GM19240 (cell line): ENCODE measurements at regions not wholly inside any gene's neighbourhood (a gene's known extent, or its start where the extent isn't known, plus 50 kb on each side); places are given as distances from the start of the nearest gene placed in this dataset.
"Not testable (repeated sequence)": the region's sequence is repeated elsewhere in the genome, so short reads cannot be mapped to it uniquely, and the experiment has no call there.

Source experiments
- DNase-seq: peaks from one replicate; pipeline ENCODE4 v3.0.0; 2011; ENCODE audit warnings: low spot score; ENCODE audit not compliant: insufficient read length

DNA sequence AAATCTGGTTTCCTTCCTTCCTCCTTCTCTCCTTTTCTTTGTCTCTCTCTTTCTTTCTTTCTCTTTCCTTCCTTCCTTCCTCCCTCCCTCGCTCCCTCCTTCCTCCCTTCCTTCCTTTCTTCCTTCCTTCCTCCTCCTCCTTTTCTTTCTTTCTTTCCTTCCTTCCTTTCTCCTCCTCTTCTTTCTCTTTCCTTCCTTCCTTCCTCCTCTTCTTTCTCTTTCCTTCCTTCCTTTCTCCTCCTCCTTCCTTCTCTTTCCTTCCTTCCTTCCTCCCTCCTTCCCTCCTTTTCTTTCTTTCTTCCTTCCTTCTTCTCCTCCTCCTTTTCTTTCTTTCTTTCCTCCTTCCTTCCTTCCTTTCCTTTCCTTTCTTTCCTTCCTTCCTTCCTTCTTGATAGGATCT lies 61.2 kb downstream of the VIP start:
- DNase-seq, result no peak

DNA sequence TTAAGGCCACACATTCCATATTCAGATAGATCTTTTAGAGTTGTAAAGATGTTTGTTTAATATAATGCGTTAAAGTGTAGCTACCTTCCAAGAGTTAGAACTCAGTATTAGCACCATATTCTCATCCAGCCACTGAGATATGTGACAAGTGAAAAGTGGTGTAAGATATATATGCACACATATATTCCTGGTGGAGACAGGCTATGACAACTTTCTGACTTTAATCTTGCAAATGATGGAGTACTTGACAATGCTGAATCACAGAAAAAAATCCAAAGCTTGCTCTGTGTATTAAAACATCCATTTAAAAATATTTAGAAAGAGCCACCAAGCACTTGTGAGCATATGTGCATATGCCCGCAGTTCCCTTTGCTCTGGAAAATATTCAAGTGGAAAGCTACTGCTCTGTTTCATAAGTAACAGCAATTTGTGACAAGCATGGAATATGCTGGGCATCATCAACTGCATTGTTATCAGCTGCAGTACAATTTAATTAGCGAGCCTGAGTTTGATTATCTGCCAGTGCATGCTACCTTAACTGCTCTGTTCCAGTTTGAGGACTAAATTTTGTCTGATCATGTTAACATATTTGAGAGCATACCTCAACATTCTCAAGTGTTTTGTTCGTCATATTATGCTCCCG lies 64.8 kb downstream of the VIP start:
- no peak for DNase-seq

DNA sequence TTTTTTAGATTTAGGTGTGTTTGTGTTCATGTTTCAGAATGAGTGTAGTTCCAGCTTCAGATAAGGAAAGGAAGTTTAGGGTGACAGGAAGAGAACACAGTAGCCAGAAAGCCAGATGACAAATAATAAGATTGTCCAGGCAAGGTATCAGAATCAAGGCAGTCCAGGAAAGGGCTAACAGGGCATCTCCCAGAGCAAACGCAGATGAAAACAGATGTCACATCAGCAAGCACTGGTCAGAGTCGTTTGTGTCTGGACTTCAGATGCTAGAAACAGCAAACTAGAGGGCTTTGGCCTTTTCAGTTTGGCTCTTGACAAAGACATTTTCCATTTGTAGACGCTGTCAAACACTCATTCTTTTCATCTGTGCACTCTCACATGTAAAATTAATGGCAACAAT lies 65.5 kb downstream of the VIP start:
- DNase-seq, result no peak

DNA sequence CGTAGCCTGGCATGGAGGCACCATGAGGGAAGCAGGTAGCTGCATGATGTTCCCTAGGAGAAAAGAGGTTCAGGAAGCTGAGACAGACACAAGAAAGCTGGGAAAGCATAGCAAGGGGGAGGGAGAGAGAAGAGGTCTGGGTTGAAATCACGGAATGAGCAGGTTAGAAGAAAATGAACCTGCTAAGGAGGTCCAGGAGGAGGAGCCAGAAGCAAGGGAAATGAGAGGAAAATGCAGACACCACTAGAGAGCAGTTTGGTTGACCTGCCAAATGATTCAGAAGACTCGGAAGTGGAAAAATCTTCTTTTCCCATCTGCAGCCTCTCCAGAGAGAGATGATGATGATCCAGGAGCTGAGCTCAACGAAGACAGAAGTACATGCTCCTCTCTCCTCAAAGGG lies 70.9 kb downstream of the VIP start:
- DNase-seq, result no peak

DNA sequence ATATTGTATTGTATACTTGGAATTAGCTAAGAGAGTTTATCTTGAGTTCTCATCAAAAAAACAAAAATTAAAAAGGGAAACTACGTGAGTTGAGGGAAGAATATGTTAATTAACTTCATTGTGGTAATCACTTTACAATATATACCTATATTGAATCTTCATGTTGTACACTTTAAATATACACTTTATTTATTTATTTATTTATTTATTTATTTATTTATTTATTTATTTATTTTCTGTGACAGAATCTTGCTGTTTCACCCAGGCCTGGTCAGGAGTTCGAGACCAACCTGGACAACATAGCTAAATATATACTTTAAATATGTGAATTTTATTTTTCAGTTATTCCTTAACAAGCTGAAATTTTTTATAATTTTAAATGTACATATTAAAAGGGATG lies 74.1 kb downstream of the VIP start:
- no peak for DNase-seq

DNA sequence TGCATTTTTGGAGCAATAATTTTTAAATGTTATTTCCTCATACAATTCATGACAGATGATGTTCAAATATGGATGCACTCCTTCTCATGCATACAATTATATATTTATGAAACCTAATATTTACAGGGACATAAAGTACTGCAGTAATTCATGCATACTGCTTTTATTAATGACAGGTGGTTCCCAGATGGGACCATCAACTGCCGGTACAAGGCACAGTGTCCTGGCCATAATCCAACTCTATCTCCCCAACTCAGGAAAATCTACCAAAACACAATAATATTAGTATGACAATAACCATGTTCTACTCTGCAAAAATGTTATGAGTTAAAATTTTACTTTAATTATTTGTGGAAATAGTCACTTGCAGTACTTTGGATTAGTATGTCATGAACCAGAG lies 77.8 kb downstream of the VIP start:
- DNase-seq, result no peak

DNA sequence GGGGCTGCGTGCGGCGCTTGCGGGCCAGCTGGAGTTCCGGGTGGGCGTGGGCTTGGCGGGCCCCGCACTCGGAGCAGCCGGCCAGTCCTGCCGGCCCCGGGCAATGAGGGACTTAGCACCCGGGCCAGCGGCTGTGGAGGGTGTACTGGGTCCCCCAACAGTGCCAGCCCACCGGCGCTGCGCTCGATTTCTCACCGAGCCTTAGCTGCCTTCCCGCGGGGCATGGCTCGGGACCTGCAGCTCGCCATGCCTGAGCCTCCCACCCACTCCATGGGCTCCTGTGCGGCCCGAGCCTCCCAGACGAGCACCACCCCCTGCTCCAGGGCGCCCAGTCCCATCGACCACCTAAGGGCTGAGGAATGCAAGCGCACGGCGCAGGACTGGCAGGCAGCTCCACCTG lies 83.8 kb downstream of the VIP start:
- not testable (repeated sequence) for DNase-seq

DNA sequence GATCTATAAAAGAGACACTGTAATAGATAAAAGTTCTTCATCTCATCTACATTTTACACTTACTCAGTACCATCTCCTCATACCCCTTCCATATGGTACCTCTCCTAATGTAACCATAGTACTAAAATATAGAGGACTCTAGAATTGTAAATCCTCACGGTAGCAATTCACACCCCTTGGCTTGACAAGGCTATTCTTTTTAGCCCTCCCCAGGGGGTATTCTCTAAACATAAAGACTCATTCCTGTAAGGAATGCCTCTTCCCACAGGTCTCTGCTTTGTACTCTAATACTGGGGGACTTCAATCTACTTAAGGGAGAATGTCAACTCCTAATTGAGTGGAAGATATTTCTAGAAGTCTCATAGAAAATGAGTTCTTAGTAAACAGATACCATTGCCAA lies 85.9 kb downstream of the VIP start:
- DNase-seq, result no peak

DNA sequence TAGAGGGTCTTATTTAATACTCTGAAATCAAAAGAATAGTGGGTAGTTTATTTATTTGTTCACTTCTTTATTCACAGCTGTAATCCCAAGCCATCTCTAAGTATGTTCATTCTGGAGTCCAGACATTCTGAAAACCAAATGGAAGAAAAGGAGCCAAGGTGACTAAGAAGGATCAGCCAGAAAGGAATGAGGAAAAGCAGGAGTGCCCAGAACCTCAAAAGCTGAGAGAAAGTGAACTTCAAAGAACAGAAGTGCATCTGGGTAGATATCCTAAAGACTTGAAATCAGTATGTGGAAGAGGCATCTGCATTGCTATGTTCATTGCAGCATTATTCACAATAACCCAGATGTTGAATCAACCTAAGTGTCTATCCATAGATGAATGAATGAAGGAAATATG lies 94.8 kb downstream of the VIP start:
- no peak for DNase-seq

DNA sequence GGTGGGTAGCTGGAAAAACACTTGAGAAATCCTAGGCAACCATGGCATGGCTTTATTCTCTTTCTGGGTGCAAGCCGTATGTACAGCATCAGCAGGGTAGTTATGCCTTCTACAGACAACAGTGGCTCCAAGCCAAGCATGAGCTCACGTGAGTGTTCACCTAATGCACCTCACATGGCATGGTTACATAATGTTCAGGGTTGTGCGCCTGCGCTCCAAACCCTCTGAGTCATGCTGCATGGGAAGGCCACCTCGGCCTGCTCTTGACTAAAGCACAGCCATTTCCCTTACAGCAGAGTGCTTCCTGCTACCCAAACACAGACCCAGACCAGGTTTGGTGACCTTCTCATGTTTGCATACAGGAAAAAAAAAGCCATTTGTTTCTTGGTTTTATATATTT lies 96.2 kb downstream of the VIP start:
- no peak for DNase-seq

DNA sequence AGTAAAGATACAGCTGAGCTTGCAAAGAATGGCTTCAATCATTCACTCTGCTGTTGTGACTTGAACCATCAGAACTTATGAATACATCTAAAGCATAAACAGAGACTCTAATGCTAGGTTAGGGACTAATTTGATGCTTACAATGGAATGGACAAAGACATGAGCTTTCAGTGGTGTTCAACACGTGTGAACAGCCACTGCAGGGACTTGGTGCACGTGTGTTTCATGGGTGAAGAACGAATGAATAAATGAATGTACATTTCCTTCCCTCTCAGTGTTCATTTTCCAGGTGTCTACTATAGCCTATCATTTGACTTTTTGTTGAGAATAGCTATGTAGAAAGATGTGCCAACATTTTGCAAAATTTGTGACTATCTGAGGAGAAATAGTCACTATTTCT lies 98.3 kb downstream of the VIP start:
- no peak for DNase-seq

DNA sequence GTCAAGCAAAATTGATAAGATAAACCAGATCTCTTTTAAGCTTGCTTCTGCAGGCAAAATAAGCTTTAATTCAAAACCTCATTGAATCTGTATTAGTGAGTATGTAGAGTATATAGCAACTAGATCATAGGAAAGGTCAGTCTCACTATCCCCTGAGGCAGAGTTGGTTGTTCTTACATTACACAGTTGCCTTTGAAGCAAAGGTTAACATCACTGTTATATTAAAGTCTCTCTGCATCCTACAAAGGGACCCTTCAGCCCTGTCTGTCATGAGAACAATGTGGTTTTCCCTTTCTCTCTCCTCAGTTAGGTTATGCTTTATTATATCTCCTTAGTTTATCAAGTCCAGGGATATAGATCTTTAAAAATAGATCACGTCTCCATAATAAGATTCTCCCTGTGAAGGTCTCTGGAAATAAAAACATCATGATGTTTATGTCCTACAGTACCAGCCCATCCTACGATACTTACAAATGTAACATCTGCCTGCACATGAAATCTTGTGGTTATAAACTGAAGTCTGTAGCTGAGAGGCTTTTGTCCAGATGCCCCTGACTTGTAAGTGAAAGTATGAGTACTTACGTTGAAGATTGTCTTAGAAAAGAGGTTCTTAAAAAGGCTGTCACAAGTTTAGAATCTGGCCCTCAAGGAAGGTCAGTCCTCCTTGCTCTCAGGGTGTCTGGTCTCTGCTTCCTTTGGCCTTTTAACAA lies 103.6 kb downstream of the VIP start:
- no peak for DNase-seq

DNA sequence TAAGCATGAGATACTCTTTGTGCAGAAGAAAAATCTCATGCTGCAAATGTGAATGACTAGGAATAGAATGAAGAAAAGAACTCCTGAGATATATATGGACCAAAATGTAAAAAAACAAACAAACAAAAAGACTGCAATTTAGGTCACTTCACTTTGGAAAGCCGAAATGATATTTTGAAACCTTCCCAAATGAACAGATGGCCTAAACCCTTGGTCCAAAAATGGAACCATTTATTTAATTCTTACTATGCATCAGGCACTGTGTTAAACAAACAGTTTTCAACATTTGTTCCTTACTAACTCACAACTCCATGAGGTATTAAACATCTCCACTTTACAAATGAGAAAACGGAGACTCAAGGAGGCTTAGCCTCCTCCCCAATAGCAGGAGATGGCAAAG lies 107.5 kb downstream of the VIP start:
- no peak for DNase-seq

DNA sequence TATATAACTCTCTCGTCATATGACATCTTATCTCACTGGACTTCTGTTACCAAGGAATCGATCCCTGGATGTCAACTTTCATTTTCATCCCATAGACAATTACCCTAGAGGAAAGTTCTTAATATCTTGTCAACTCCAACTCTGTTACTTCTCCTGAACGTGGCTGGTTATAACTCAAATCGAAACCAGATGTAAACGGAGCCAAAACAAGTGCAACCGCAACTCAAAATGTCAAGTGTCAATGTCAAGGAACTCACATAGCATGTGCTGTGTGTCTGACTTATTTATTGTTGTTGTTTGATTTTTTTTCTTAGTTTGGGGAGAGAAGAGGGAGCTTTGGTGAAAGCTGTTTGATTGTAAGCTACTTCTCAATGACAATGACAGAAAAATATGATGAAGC lies 108.6 kb downstream of the VIP start:
- DNase-seq, result no peak

DNA sequence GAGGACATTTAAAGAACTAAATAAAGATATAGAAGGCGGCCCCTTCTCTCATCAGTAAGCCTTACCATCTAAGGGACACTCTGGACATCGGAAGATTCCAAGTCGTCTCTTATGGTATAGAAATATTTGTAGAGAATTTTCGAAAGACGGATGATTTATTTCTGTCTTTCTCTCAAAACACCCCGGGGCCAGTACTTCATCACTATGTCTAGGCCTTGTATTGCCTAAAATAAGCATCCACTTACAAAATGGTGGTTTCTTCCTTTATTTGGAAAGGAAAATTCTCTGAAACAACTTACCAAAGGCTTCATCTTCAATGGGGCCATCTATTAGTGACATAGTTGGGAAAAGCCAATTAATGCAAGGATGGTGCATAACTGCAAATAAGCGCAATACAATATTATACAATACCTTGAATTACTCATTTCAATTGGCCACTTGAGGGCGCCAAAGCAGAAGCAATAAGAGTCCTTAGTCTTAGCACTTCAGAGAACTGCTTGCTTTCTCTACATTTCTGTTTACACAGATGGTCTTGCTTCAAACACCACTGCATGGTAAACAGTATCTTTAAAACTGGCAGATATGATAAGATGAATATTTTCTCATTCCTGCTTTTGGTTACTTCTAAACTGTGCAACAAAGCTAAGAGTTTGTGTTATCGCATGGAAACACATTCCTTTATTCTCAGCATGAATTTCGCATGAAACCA lies 113.2 kb downstream of the VIP start:
- no peak for DNase-seq

DNA sequence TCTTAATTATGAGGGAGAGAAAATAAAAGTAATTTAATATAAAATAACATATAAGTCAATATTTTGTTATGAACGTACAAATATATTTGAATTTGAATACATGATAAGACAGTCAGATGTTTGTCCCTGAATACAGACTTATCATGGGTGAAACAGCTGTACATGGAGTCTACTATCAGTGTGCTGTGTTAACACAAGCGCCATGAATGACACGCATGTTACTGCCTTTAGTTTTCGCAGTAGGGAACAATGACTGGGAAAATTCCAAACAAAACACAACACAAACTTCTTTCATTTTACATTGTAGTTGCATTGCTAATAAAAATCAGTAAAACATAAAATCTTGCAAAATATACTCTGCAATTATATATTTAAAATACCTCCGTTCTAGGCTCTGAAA lies 108.6 kb downstream of the FBXO5 start:
- DNase-seq, result no peak

DNA sequence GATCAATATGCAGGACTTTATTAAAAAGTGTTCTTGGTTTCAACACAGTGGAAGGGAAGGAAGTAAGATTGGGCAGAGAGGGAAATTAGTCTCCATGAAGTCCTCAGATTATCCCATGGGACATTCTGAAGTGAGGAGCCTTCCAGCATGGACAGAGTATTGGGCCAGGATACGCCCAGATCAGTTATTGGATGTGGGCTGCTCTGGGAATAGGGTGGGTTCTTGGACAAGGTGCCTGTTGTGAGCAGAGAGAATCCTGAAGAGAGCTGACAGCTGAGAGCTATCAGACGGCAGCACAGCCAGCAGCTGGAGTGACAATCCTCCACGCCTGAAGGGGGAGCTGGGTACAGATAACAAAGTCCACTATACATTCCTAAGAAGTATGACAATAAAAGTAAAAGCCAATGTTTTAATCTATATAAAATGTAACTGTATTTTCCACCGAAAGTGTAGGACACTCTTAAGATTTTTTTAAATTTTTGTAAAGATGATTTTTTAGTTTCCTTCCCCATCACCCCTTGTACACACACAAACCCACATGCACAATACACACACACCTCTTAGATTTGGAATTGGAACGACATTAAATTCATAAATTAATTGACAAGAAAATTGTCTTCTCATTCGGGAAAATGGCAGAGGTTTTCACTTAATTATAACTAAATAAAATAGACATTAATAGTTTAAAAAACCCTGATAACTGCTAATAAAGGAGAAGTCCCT lies 107.8 kb downstream of the FBXO5 start:
- DNase-seq, result no peak

DNA sequence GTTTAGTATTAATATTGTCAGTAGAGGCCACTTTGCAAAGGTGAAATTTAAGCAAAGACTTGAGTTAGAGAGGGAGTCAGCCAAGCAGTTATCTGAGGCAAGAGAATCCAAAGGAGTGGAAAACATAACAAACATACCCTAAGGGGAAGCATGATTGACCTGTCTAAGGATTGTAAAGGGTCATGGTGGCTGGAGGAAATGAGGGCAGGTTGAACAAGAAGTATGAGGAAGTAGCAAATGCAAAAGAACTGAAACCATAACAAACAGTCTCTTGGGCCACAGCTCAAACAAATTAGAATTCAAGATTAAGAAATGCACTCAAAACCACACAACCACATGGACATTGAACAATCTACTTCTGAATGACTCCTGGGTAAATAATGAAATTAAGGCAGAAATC lies 103.2 kb downstream of the FBXO5 start:
- DNase-seq, result no peak

DNA sequence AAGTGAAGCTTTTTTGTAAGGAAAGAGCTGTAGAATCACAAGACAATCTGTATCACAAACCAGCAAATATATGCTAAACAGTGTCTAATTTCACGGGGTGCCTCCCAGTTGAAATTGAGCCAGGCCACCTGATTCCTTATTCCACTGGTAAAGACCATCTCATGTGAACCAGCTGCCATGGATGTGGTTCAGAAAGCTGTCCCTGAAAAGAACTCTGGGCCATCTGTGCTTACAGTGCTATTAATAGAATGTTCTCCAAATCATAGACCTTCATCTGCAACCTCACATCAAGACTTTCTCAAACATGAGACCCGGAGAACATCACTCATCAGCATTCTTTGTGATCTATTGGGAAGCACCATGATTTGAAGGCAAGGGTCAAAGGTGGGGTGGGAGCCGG lies 89.7 kb downstream of the FBXO5 start:
- DNase-seq, result no peak

DNA sequence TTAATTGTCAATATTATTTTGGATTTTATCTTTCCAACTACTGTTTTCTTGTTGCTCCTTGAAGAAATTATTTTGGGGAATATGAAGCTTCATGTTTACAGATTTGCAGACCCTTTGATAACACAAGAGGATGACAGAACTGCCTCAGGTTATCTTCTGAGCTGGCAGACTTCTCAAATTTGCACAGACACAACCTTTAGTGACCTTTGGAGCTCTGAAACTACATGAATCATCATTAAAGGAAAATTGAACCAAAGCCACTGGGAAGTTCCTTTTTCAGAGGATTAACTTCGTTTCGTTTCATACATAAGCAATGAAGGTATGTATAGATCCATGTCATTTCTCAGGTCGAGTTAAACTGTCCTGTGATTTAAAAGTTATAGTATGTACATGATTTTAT lies 85.9 kb downstream of the FBXO5 start:
- DNase-seq, result no peak

DNA sequence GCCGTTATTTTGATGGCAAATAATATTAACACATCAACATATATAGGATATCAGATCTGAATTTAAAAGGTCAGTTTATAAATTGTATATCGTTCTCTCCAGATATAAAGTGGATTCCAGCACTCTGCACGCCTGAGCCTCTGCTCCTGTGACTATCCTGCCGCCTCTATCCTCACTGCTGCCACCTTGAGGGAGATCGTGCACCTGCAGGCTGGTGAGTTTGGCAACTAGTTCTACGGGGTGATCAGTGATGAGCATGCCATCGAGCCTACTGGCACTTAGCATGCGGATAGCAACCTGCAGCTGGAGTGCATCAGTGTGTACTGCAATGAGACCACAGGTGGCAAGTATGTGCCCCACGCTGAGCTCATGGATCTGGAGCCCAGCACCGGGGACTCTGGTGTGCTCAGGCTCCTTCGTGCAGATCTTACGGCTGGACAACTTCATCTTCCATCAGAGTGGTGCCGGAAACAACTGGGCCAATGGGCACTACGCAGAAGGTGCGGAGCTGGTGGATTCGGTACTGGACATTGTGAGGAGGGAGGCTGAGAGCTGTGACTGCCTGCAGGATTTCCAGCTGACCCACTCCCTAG lies 84.9 kb downstream of the FBXO5 start:
- peak; percentile 26 for DNase-seq

DNA sequence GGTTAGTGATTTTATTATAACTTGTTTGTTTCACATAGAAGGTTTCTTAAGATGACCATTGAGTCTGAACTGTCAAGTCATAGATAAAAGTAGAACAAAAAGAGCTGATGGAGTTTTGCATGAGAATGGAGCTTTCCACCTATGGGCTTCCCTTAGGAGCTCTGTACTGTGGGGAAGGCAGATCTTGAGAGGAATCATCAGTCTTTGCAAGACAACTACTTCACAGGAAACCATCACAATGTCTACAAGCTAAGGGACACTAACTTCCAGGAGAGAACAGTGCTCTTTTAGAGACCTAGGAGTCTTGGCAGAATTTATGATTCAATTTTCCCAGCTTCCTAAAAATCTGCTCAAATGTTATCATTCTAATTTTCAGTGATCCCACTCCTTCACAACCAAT lies 78.2 kb downstream of the FBXO5 start:
- no peak for DNase-seq
